WTC11 (cell line): ENCODE measurements at regions not wholly inside any gene's neighbourhood (a gene's known extent, or its start where the extent isn't known, plus 50 kb on each side); places are given as distances from the start of the nearest gene placed in this dataset.

Experiments
- ATAC-seq: fragments of 200-7000 bp; cut with Tn5 transposase; 2 replicates; pipeline ENCODE4 v1.10.0; 2021; ENCODE audit warnings: mild to moderate bottlenecking, moderate library complexity
- CTCF ChIA-PET: fragments of 300-600 bp; sonication (Branson Sonifier 250); formaldehyde crosslinking; loops from one replicate; lab custom pipeline; 2021; ENCODE audit warnings: antibody characterized with exemption; lab: Charles Lee
- POLR2A ChIA-PET: fragments of 350-600 bp; sonication (Branson Sonifier 250); formaldehyde crosslinking; loops from one replicate; lab custom pipeline; 2021; ENCODE audit warnings: antibody characterized with exemption; lab: Charles Lee
- DNase-seq: peaks from one replicate; pipeline ENCODE4 v3.0.0; 2021; ENCODE audit warnings: low spot score
- H3K27ac Mint-ChIP-seq: 2 replicates; pipeline ENCODE4 v1.8.0; 2021; ENCODE audit warnings: mixed read lengths
- H3K27me3 Mint-ChIP-seq: 2 replicates; pipeline ENCODE4 v1.8.0; 2021; ENCODE audit warnings: low read depth, mild to moderate bottlenecking, moderate library complexity, mixed read lengths
- H3K36me3 Mint-ChIP-seq: 2 replicates; pipeline ENCODE4 v1.8.0; 2021; ENCODE audit warnings: mixed read lengths
- H3K4me1 Mint-ChIP-seq: 2 replicates; pipeline ENCODE4 v1.8.0; 2022; ENCODE audit warnings: mixed read lengths
- H3K4me3 Mint-ChIP-seq: 2 replicates; pipeline ENCODE4 v1.8.0; 2021; ENCODE audit warnings: mild to moderate bottlenecking, moderate library complexity, mixed read lengths
- H3K9me3 Mint-ChIP-seq: 2 replicates; pipeline ENCODE4 v1.8.0; 2021; ENCODE audit warnings: mixed read lengths
- EMX1 ChIP-seq: fragments of 250-450 bp; sonication (Bioruptor Pico); IDR thresholded peaks from 2 replicates; pipeline ENCODE4 v1.8.0; 2021; ENCODE audit warnings: mild to moderate bottlenecking
- ESRRA ChIP-seq: sonication (generic); formaldehyde crosslinking; IDR thresholded peaks from 2 replicates; pipeline ENCODE4 v1.8.1; 2022; ENCODE audit warnings: mild to moderate bottlenecking, missing genetic modification reagents, borderline replicate concordance
- FOXJ3 ChIP-seq: sonication (generic); formaldehyde crosslinking; IDR thresholded peaks from 2 replicates; pipeline ENCODE4 v1.9.0; 2021; ENCODE audit warnings: missing genetic modification reagents, mild to moderate bottlenecking, borderline replicate concordance
- GABPB1 ChIP-seq: sonication (generic); formaldehyde crosslinking; IDR thresholded peaks from 2 replicates; pipeline ENCODE4 v1.8.1; 2023; ENCODE audit warnings: mild to moderate bottlenecking, missing genetic modification reagents
- JAZF1 ChIP-seq: fragments of 250-450 bp; sonication (Bioruptor Pico); IDR thresholded peaks from 2 replicates; pipeline ENCODE4 v1.9.0; 2021; ENCODE audit warnings: moderate library complexity, mild to moderate bottlenecking, inconsistent platforms
- KAT7 ChIP-seq: sonication (generic); formaldehyde crosslinking; IDR thresholded peaks from 2 replicates; pipeline ENCODE4 v1.8.1; 2023; ENCODE audit warnings: missing genetic modification reagents, mild to moderate bottlenecking, borderline replicate concordance
- MXD4 ChIP-seq: fragments of 250-450 bp; sonication (Bioruptor Pico); IDR thresholded peaks from 2 replicates; pipeline ENCODE4 v1.8.0; 2021; ENCODE audit warnings: mild to moderate bottlenecking, moderate library complexity, borderline replicate concordance
- MYBL2 ChIP-seq: sonication (generic); formaldehyde crosslinking; IDR thresholded peaks from 2 replicates; pipeline ENCODE4 v1.8.1; 2023; ENCODE audit warnings: mild to moderate bottlenecking, moderate library complexity, missing genetic modification reagents
- NR1H2 ChIP-seq: sonication (generic); formaldehyde crosslinking; IDR thresholded peaks from 2 replicates; pipeline ENCODE4 v1.9.0; 2021; ENCODE audit warnings: mild to moderate bottlenecking, moderate library complexity, missing genetic modification reagents
- NR3C1 ChIP-seq: sonication (generic); formaldehyde crosslinking; conservative IDR thresholded peaks from 2 replicates; pipeline ENCODE4 v1.8.1; 2023; ENCODE audit warnings: low read depth, mild to moderate bottlenecking, missing genetic modification reagents
- PRRX2 ChIP-seq: fragments of 250-450 bp; sonication (Bioruptor Pico); IDR thresholded peaks from 2 replicates; pipeline ENCODE4 v1.8.0; 2021; ENCODE audit warnings: mild to moderate bottlenecking
- RELA ChIP-seq: sonication (generic); formaldehyde crosslinking; IDR thresholded peaks from 2 replicates; pipeline ENCODE4 v1.8.1; 2022; ENCODE audit warnings: missing genetic modification reagents, mild to moderate bottlenecking, borderline replicate concordance
- SMAD3 ChIP-seq: sonication (generic); formaldehyde crosslinking; IDR thresholded peaks from 2 replicates; pipeline ENCODE4 v1.8.0; 2022; ENCODE audit warnings: missing genetic modification reagents, mild to moderate bottlenecking, borderline replicate concordance
- SOX15 ChIP-seq: fragments of 250-450 bp; sonication (Bioruptor Pico); IDR thresholded peaks from 2 replicates; pipeline ENCODE4 v1.9.0; 2021; ENCODE audit warnings: mild to moderate bottlenecking
- TCF7 ChIP-seq: sonication (generic); formaldehyde crosslinking; IDR thresholded peaks from 2 replicates; pipeline ENCODE4 v1.8.0; 2022; ENCODE audit warnings: mild to moderate bottlenecking, low read depth, missing genetic modification reagents, moderate library complexity
- TEAD1 ChIP-seq: sonication (generic); formaldehyde crosslinking; IDR thresholded peaks from 2 replicates; pipeline ENCODE4 v1.8.0; 2022; ENCODE audit warnings: mild to moderate bottlenecking, missing genetic modification reagents
- ZBTB21 ChIP-seq: sonication (generic); formaldehyde crosslinking; IDR thresholded peaks from 2 replicates; pipeline ENCODE4 v1.8.1; 2023; ENCODE audit warnings: mild to moderate bottlenecking, missing genetic modification reagents, borderline replicate concordance
- ZNF232 ChIP-seq: sonication (generic); formaldehyde crosslinking; IDR thresholded peaks from 2 replicates; pipeline ENCODE4 v1.8.0; 2022; ENCODE audit warnings: mild to moderate bottlenecking, missing genetic modification reagents
- ZNF317 ChIP-seq: sonication (generic); formaldehyde crosslinking; IDR thresholded peaks from 2 replicates; pipeline ENCODE4 v1.8.1; 2023; ENCODE audit warnings: low read depth, mild to moderate bottlenecking, moderate library complexity, missing genetic modification reagents, borderline replicate concordance
- ZNF423 ChIP-seq: fragments of 250-450 bp; sonication (Bioruptor Pico); IDR thresholded peaks from 2 replicates; pipeline ENCODE4 v2.1.2; 2022; ENCODE audit warnings: mild to moderate bottlenecking, moderate library complexity
- TF ChIP-seq, protein P1 (sequence below): sonication (generic); formaldehyde crosslinking; IDR thresholded peaks from 2 replicates; pipeline ENCODE4 v1.8.1; 2023; ENCODE audit warnings: mild to moderate bottlenecking, missing genetic modification reagents, moderate library complexity
- TF ChIP-seq, protein P2 (sequence below): fragments of 250-450 bp; sonication (Bioruptor Pico); IDR thresholded peaks from 2 replicates; pipeline ENCODE4 v1.9.0; 2021; ENCODE audit warnings: moderate library complexity, mild to moderate bottlenecking, inconsistent platforms, borderline replicate concordance
- TF ChIP-seq, protein P3 (sequence below): fragments of 200-600 bp; IDR thresholded peaks from 2 replicates; pipeline ENCODE4 v1.8.0; 2022; ENCODE audit warnings: antibody characterized with exemption
- TF ChIP-seq, protein P4 (sequence below): sonication (generic); formaldehyde crosslinking; IDR thresholded peaks from 2 replicates; pipeline ENCODE4 v1.8.0; 2023; ENCODE audit warnings: missing genetic modification reagents, mild to moderate bottlenecking, borderline replicate concordance
- TF ChIP-seq, protein P5 (sequence below): sonication (generic); formaldehyde crosslinking; IDR thresholded peaks from 2 replicates; pipeline ENCODE4 v1.8.0; 2023; ENCODE audit warnings: missing genetic modification reagents

DNA sequence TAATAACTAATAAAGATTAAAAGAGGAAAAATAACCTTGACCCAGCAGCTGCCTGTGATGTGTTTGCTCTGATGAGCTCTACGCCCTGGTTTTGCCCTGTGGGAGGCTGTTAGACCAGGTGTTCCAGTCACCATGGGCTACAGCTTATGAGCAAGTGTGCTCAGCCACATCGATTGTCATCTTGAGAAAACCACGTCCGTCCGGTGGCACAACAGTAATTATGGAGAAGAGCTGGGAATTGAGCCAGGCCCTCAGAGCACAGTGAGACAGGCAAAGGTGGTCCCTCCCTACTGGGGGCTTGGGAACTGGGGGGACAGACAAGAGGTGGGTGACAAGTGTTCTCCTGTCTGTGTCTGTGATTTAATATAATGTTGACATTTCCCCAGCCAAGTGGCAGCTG, 420.5 kb downstream of the MATN1 start:
- H3K27ac Mint-ChIP-seq: no peak overlapping the region
- no peaks in the 10 kb centered on the region; the same call in 1 of the 2 replicates for H3K27me3 Mint-ChIP-seq
- ChIA-PET CTCF (interaction anchor here (0.6 to 0.8 kb wide), 3 partner anchors 78 to 1695 kb away, joined by 3 to 4 read pairs (median 3); no protein-coding TSS in a partner anchor), POLR2A (no interaction called here)
- DNase-seq (no peak), ATAC-seq (no peak)
- H3K36me3 Mint-ChIP-seq: peaks cover under 1% of the 10 kb centered on the region
- H3K4me3 Mint-ChIP-seq: no peak overlapping the region
- peaks cover 10% of the 10 kb centered on the region for H3K9me3 Mint-ChIP-seq
- peaks cover 5% of the 10 kb centered on the region; the same call in 1 of the 2 replicates for H3K4me1 Mint-ChIP-seq
- TF ChIP-seq ZNF232 (no peak), ESRRA (CRISPR knock-in tag) (no peak), GABPB1 (no peak), MXD4 (CRISPR knock-in tag) (no peak), FOXJ3 (no peak), KAT7 (CRISPR knock-in tag) (no peak), EMX1 (CRISPR knock-in tag) (no peak), ZNF317 (no peak), JAZF1 (no peak), TCF7 (CRISPR knock-in tag) (no peak), SOX15 (CRISPR knock-in tag) (no peak), NR1H2 (no peak), MYBL2 (CRISPR knock-in tag) (no peak), SMAD3 (CRISPR knock-in tag) (no peak), ZNF423 (CRISPR knock-in tag) (no peak)
- TF ChIP-seq, protein P1, sequence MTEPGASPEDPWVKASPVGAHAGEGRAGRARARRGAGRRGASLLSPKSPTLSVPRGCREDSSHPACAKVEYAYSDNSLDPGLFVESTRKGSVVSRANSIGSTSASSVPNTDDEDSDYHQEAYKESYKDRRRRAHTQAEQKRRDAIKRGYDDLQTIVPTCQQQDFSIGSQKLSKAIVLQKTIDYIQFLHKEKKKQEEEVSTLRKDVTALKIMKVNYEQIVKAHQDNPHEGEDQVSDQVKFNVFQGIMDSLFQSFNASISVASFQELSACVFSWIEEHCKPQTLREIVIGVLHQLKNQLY (CRISPR knock-in tag): no peak

DNA sequence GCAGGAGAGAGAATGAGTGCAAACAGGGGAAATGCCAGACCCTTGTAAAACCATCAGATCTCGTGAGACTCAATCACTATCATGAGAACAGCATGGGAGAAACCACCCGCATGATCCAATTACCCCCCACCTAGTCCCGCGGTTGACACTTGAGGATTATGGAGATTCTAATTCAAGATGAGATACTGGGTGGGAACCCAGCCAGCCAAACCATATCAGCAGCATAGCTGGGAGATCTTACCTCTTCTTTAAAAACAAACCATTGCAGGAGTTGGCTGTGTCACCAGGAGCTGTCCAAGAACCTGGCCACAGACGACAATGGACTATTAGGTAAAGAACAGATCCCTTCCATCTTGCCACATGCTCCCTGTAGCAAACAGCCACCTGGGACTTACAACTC, 422.7 kb downstream of the MATN1 start:
- ChIA-PET CTCF (no interaction called here), POLR2A (no interaction called here)
- Mint-ChIP-seq H3K27me3 (peaks cover 3% of the 10 kb centered on the region; the same call in 1 of the 2 replicates), H3K4me1 (peaks cover 5% of the 10 kb centered on the region; the same call in 1 of the 2 replicates), H3K9me3 (peaks cover 32% of the 10 kb centered on the region), H3K4me3 (no peak overlapping the region), H3K36me3 (peaks cover 11% of the 10 kb centered on the region), H3K27ac (no peak overlapping the region)
- TF ChIP-seq, protein P2, sequence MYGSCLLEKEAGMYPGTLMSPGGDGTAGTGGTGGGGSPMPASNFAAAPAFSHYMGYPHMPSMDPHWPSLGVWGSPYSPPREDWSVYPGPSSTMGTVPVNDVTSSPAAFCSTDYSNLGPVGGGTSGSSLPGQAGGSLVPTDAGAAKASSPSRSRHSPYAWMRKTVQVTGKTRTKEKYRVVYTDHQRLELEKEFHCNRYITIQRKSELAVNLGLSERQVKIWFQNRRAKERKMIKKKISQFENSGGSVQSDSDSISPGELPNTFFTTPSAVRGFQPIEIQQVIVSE: no peak
- no peak for TF ChIP-seq PRRX2 (CRISPR knock-in tag)
- no peak for TF ChIP-seq ZBTB21 (CRISPR knock-in tag)
- TF ChIP-seq TCF7 (CRISPR knock-in tag): no peak
- TF ChIP-seq, protein P3, sequence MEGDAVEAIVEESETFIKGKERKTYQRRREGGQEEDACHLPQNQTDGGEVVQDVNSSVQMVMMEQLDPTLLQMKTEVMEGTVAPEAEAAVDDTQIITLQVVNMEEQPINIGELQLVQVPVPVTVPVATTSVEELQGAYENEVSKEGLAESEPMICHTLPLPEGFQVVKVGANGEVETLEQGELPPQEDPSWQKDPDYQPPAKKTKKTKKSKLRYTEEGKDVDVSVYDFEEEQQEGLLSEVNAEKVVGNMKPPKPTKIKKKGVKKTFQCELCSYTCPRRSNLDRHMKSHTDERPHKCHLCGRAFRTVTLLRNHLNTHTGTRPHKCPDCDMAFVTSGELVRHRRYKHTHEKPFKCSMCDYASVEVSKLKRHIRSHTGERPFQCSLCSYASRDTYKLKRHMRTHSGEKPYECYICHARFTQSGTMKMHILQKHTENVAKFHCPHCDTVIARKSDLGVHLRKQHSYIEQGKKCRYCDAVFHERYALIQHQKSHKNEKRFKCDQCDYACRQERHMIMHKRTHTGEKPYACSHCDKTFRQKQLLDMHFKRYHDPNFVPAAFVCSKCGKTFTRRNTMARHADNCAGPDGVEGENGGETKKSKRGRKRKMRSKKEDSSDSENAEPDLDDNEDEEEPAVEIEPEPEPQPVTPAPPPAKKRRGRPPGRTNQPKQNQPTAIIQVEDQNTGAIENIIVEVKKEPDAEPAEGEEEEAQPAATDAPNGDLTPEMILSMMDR: no peak
- TF ChIP-seq, protein P4, sequence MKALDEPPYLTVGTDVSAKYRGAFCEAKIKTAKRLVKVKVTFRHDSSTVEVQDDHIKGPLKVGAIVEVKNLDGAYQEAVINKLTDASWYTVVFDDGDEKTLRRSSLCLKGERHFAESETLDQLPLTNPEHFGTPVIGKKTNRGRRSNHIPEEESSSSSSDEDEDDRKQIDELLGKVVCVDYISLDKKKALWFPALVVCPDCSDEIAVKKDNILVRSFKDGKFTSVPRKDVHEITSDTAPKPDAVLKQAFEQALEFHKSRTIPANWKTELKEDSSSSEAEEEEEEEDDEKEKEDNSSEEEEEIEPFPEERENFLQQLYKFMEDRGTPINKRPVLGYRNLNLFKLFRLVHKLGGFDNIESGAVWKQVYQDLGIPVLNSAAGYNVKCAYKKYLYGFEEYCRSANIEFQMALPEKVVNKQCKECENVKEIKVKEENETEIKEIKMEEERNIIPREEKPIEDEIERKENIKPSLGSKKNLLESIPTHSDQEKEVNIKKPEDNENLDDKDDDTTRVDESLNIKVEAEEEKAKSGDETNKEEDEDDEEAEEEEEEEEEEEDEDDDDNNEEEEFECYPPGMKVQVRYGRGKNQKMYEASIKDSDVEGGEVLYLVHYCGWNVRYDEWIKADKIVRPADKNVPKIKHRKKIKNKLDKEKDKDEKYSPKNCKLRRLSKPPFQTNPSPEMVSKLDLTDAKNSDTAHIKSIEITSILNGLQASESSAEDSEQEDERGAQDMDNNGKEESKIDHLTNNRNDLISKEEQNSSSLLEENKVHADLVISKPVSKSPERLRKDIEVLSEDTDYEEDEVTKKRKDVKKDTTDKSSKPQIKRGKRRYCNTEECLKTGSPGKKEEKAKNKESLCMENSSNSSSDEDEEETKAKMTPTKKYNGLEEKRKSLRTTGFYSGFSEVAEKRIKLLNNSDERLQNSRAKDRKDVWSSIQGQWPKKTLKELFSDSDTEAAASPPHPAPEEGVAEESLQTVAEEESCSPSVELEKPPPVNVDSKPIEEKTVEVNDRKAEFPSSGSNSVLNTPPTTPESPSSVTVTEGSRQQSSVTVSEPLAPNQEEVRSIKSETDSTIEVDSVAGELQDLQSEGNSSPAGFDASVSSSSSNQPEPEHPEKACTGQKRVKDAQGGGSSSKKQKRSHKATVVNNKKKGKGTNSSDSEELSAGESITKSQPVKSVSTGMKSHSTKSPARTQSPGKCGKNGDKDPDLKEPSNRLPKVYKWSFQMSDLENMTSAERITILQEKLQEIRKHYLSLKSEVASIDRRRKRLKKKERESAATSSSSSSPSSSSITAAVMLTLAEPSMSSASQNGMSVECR: no peak
- no peak for TF ChIP-seq KAT7 (CRISPR knock-in tag)
- TF ChIP-seq, protein P5, sequence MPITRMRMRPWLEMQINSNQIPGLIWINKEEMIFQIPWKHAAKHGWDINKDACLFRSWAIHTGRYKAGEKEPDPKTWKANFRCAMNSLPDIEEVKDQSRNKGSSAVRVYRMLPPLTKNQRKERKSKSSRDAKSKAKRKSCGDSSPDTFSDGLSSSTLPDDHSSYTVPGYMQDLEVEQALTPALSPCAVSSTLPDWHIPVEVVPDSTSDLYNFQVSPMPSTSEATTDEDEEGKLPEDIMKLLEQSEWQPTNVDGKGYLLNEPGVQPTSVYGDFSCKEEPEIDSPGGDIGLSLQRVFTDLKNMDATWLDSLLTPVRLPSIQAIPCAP (CRISPR knock-in tag): no peak
- TF ChIP-seq TEAD1 (CRISPR knock-in tag): no peak
- no peak for TF ChIP-seq NR1H2
- no peak for TF ChIP-seq NR3C1 (CRISPR knock-in tag)
- no peak for TF ChIP-seq RELA (CRISPR knock-in tag)
- DNase-seq: no peak
- ATAC-seq: no peak
